ENCODE measurements at regions not wholly inside any gene's neighbourhood (a gene's known extent, or its start where the extent isn't known, plus 50 kb on each side); places are given as distances from the start of the nearest gene placed in this dataset.

- TF ChIP-seq, protein P1, sequence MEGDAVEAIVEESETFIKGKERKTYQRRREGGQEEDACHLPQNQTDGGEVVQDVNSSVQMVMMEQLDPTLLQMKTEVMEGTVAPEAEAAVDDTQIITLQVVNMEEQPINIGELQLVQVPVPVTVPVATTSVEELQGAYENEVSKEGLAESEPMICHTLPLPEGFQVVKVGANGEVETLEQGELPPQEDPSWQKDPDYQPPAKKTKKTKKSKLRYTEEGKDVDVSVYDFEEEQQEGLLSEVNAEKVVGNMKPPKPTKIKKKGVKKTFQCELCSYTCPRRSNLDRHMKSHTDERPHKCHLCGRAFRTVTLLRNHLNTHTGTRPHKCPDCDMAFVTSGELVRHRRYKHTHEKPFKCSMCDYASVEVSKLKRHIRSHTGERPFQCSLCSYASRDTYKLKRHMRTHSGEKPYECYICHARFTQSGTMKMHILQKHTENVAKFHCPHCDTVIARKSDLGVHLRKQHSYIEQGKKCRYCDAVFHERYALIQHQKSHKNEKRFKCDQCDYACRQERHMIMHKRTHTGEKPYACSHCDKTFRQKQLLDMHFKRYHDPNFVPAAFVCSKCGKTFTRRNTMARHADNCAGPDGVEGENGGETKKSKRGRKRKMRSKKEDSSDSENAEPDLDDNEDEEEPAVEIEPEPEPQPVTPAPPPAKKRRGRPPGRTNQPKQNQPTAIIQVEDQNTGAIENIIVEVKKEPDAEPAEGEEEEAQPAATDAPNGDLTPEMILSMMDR (IDR thresholded peaks at IDR 0.05): no peak
- TF ChIP-seq EP300 (IDR thresholded peaks at IDR 0.05) (no peak), POLR2A (IDR thresholded peaks at IDR 0.05) (no peak)
Observed at GRCh38 chr15:81777546-81777945, 268.3 kb downstream of the MEX3B start.
